ENCODE measurements at regions not wholly inside any gene's neighbourhood (a gene's known extent, or its start where the extent isn't known, plus 50 kb on each side); places are given as distances from the start of the nearest gene placed in this dataset.

DNA sequence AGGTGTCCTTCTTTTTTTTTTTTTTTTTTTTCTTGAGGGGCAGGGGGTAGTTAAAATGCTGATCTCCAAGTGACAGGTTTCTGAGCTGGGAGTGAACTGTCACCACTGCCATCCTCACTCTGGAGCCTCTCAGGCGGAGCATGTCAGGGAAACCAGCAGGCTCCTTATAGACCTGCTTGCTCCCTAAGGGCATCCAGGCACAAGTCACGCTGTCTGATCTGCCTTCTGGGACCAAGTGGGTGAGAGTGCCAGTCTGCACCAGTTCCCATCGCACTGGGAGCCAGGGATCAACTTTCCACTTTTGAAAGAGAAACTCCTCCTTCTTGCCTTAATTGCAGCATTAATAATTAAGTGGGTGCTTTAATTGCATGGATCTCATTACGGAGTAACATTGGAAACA lies 537.9 kb upstream of the CADM1 start:
- Histone ChIP-seq H3K27me3 (ENCODE audit: insufficient read depth in 3 of 3, low read length in 2 of 3) (peaks cover 0 to 5% (median 4%) of the 10 kb centered on the region in 3 donors), H3K9me3 (no peaks in the 10 kb centered on the region), H3K27ac (no peak overlapping the region), H3K4me3 (no peak overlapping the region), H3K36me3 (ENCODE audit: insufficient read depth in 1 of 2, low read depth in 1 of 2) (no peaks in the 10 kb centered on the region), H3K4me1 (no peaks in the 10 kb centered on the region)
- ATAC-seq, result no peak
- intact Hi-C loops (cut with DNase I), result no loop called here
- no peak for DNase-seq
- TF ChIP-seq, protein P1, sequence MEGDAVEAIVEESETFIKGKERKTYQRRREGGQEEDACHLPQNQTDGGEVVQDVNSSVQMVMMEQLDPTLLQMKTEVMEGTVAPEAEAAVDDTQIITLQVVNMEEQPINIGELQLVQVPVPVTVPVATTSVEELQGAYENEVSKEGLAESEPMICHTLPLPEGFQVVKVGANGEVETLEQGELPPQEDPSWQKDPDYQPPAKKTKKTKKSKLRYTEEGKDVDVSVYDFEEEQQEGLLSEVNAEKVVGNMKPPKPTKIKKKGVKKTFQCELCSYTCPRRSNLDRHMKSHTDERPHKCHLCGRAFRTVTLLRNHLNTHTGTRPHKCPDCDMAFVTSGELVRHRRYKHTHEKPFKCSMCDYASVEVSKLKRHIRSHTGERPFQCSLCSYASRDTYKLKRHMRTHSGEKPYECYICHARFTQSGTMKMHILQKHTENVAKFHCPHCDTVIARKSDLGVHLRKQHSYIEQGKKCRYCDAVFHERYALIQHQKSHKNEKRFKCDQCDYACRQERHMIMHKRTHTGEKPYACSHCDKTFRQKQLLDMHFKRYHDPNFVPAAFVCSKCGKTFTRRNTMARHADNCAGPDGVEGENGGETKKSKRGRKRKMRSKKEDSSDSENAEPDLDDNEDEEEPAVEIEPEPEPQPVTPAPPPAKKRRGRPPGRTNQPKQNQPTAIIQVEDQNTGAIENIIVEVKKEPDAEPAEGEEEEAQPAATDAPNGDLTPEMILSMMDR (IDR thresholded peaks at IDR 0.05), result no peak
- WGBS, 3 donors, result 80 to 88% (median 87%) methylated on average over 4 of the region's 4 CpGs

DNA sequence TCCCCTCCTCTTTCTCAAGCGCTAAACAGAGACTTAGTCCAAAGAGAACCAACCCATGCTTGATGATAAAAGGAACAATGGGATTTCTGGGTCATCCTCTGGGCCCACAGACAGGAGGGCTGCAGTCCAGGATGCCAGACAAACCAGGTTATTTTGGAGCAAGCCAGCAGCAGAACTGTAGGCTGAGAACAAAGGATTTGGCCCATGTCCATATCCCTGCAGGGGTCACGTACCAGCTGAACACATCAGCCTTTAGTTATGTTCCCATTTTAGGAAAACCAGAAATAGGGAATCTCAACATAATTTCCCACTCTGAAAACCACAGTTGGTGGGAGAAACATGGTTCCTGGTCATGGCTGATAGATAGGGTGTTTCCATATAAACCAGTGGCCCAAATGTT lies 533.6 kb upstream of the CADM1 start:
- WGBS, 3 donors, result 49 to 60% (median 51%) methylated on average over 2 of the region's 2 CpGs
- H3K9me3 ChIP-seq, result no peaks in the 10 kb centered on the region
- no peak for ATAC-seq
- H3K27me3 ChIP-seq (ENCODE audit: insufficient read depth in 3 of 3, low read length in 2 of 3), result peaks cover 0 to 13% (median 0%) of the 10 kb centered on the region in 3 donors
- no peak overlapping the region for H3K27ac ChIP-seq
- H3K36me3 ChIP-seq (ENCODE audit: insufficient read depth in 1 of 2, low read depth in 1 of 2), result no peaks in the 10 kb centered on the region
- TF ChIP-seq, protein P1 (IDR thresholded peaks at IDR 0.05), result no peak
- no peak for DNase-seq
- intact Hi-C loops (cut with DNase I), result no loop called here
- no peak overlapping the region for H3K4me3 ChIP-seq
- H3K4me1 ChIP-seq, result no peaks in the 10 kb centered on the region

DNA sequence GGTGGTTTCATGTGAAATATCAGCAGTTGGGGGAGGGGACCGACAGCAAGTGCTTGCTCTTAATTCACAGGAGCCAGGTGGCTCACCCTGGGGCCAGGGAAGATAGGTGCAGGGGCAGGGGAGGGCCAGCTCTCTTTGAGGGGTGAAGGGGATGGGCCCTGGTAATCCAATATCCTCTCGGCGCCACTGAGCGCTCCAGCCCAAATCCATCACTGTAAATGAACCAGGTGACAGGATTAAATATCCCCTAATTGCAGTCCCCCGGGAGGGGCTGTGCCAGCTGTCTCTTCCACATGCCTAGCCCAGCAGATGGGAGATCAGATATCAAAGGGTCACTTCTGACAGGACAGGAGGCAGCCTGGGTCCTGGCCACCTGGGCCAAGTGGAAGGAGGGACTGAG lies 531.8 kb upstream of the CADM1 start:
- DNase-seq (no peak), ATAC-seq (no peak)
- Histone ChIP-seq H3K9me3 (no peaks in the 10 kb centered on the region), H3K36me3 (ENCODE audit: insufficient read depth in 1 of 2, low read depth in 1 of 2) (no peaks in the 10 kb centered on the region), H3K4me3 (no peak overlapping the region), H3K4me1 (no peaks in the 10 kb centered on the region), H3K27ac (no peak overlapping the region), H3K27me3 (ENCODE audit: insufficient read depth in 3 of 3, low read length in 2 of 3) (peaks cover 0 to 9% (median 0%) of the 10 kb centered on the region in 3 donors)
- intact Hi-C loops (cut with DNase I), result no loop called here
- TF ChIP-seq, protein P1 (IDR thresholded peaks at IDR 0.05), result no peak
- WGBS, 3 donors, result 16 to 32% (median 23%) methylated on average over 5 of the region's 5 CpGs

DNA sequence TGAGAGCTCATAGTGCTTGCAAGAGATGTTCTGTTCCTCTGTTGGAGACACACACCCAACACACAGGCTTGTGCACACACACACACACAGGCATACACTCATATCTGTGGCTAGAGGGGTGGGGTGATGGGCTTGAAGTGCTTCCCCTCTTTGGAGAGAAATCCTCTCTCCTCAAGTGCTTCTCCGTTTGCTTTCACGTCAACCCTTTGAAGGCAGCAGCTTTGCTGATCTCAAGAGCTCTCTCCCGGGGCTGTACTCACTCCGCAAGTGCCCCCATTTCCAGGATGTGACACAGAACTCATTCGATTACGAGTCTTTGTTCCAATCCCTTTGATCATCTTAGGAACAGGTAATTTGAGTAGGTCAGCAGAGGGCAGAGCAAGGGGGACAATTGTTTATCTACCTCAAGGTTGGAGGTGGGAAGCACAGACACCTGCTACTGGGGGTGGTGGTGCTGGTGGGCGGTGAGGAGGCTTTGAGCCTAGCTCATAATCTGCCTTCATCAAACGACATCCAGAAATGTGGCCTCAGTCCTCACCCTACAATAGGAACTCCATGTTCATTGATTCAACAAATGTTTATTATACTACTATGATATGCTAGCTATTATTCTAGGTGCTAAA lies 529.8 kb upstream of the CADM1 start:
- intact Hi-C loops (cut with DNase I), result no loop called here
- WGBS, 3 donors, result 43 to 48% (median 45%) methylated on average over 8 of the region's 8 CpGs
- H3K36me3 ChIP-seq (ENCODE audit: insufficient read depth in 1 of 2, low read depth in 1 of 2), result no peaks in the 10 kb centered on the region
- no peaks in the 10 kb centered on the region for H3K9me3 ChIP-seq
- TF ChIP-seq, protein P1 (IDR thresholded peaks at IDR 0.05), result no peak
- no peak overlapping the region for H3K4me3 ChIP-seq
- H3K4me1 ChIP-seq, result no peaks in the 10 kb centered on the region
- peaks cover 0 to 13% (median 0%) of the 10 kb centered on the region in 3 donors for H3K27me3 ChIP-seq (ENCODE audit: insufficient read depth in 3 of 3, low read length in 2 of 3)
- ATAC-seq (no peak), DNase-seq (no peak)
- H3K27ac ChIP-seq, result no peak overlapping the region
